ENCODE measurements at regions not wholly inside any gene's neighbourhood (a gene's known extent, or its start where the extent isn't known, plus 50 kb on each side); places are given as distances from the start of the nearest gene placed in this dataset.

GRCh38 chr3:194995334-194995733 is 275.6 kb downstream of the XXYLT1 start:
- no peak for TF ChIP-seq EZH2 (IDR thresholded peaks at IDR 0.05)
- no peak for TF ChIP-seq POLR2AphosphoS5 (IDR thresholded peaks at IDR 0.05; ENCODE audit: borderline replicate concordance, low read depth, low read length)

Data from SK-N-MC (cell line).